Osteoblast (primary cell): ENCODE measurements at regions not wholly inside any gene's neighbourhood (a gene's known extent, or its start where the extent isn't known, plus 50 kb on each side); places are given as distances from the start of the nearest gene placed in this dataset. TPM values are rescaled to one million over a fixed set of nuclear protein-coding genes. Genes with fewer than 3 reads are reported as not detected.
A peak's percentile ranks its signal among the peaks of the same experiment; 100 is the strongest.

Experiments used
- DNase-seq: peaks from one replicate; pipeline ENCODE4 v3.0.0; 2011; ENCODE audit warnings: low spot score, mixed read lengths; ENCODE audit not compliant: insufficient read length; ENCODE audit errors: missing footprints
- H2AFZ ChIP-seq: 2 replicates; pipeline ENCODE4 v1.6.0; 2011; ENCODE audit warnings: mild to moderate bottlenecking, low read length
- H3K27ac ChIP-seq: 2 replicates; pipeline ENCODE4 v1.5.1; 2011; ENCODE audit warnings: mild to moderate bottlenecking, low read depth, low read length, moderate library complexity
- H3K27me3 ChIP-seq: 2 replicates; pipeline ENCODE4 v1.6.0; 2012; ENCODE audit warnings: mild to moderate bottlenecking, control low read depth, inconsistent platforms, low read length, moderate library complexity; ENCODE audit not compliant: insufficient read depth
- H3K36me3 ChIP-seq: 2 replicates; pipeline ENCODE4 v1.5.1; 2011; ENCODE audit warnings: mild to moderate bottlenecking, low read length, control low read depth, moderate library complexity; ENCODE audit not compliant: insufficient read depth
- H3K4me1 ChIP-seq: 2 replicates; pipeline ENCODE4 v1.5.1; 2011; ENCODE audit warnings: mild to moderate bottlenecking, low read length, control low read depth, moderate library complexity; ENCODE audit not compliant: insufficient read depth
- H3K4me2 ChIP-seq: 2 replicates; pipeline ENCODE4 v1.6.0; 2011; ENCODE audit warnings: mild to moderate bottlenecking, low read length; ENCODE audit not compliant: insufficient read depth
- H3K4me3 ChIP-seq: fragments of 200-600 bp; sonication (generic); 3 replicates; pipeline ENCODE4 v1.5.1; 2012; ENCODE audit warnings: mild to moderate bottlenecking, low read length, inconsistent platforms; ENCODE audit not compliant: insufficient read depth
- H3K79me2 ChIP-seq: 2 replicates; pipeline ENCODE4 v1.6.0; 2012; ENCODE audit warnings: mild to moderate bottlenecking, low read length, control low read depth, inconsistent platforms; ENCODE audit not compliant: insufficient read depth
- H3K9me3 ChIP-seq: 2 replicates; pipeline ENCODE4 v1.5.1; 2011; ENCODE audit warnings: low read depth, low read length, control low read depth
- H4K20me1 ChIP-seq: 2 replicates; pipeline ENCODE4 v1.6.0; 2012; ENCODE audit warnings: mild to moderate bottlenecking, low read length, control low read depth; ENCODE audit not compliant: insufficient read depth
- CTCF ChIP-seq: IDR thresholded peaks from 2 replicates; pipeline ENCODE4 v1.5.1; 2011; ENCODE audit warnings: mild to moderate bottlenecking, low read depth, low read length, moderate library complexity; ENCODE audit errors: extremely low read depth
- small RNA-seq: library from RNA; depleted of rRNA; stranded (forward); fragments of <200 nt; gene quantifications from one replicate; pipeline ENCODE3, GENCODE V24; 2012

GRCh38 chrX:40149286-40150175 lies 51.8 kb upstream of the BCOR start:
- no peaks in the 10 kb centered on the region for H3K9me3 ChIP-seq
- H2AFZ ChIP-seq, result no peak overlapping the region
- no peaks in the 10 kb centered on the region for H3K79me2 ChIP-seq
- H4K20me1 ChIP-seq, result no peaks in the 10 kb centered on the region
- peak; percentile 87 for DNase-seq
- H3K4me3 ChIP-seq, result no peak overlapping the region
- H3K27ac ChIP-seq, result no peak overlapping the region
- H3K4me1 ChIP-seq, result no peaks in the 10 kb centered on the region
- no peak for TF ChIP-seq CTCF
- no peak overlapping the region for H3K4me2 ChIP-seq
- H3K36me3 ChIP-seq, result no peaks in the 10 kb centered on the region
- peaks cover 70% of the 10 kb centered on the region for H3K27me3 ChIP-seq

GRCh38 chrX:40148385-40149285 lies 50.9 kb upstream of the BCOR start:
- no peak overlapping the region for H3K4me2 ChIP-seq
- no peak overlapping the region for H2AFZ ChIP-seq
- no peak for TF ChIP-seq CTCF

GRCh38 chrX:40147971-40148370 lies 50.2 kb upstream of the BCOR start:
- peaks cover 1% of the 10 kb centered on the region for H4K20me1 ChIP-seq
- DNase-seq, result peak; percentile 56
- H2AFZ ChIP-seq, result no peak overlapping the region
- H3K9me3 ChIP-seq, result no peaks in the 10 kb centered on the region
- no peaks in the 10 kb centered on the region for H3K79me2 ChIP-seq
- H3K27me3 ChIP-seq, result peaks cover 73% of the 10 kb centered on the region
- no peak overlapping the region for H3K4me3 ChIP-seq
- no peak overlapping the region for H3K4me2 ChIP-seq
- TF ChIP-seq CTCF, result no peak
- H3K4me1 ChIP-seq, result no peaks in the 10 kb centered on the region
- no peak overlapping the region for H3K27ac ChIP-seq
- no peaks in the 10 kb centered on the region for H3K36me3 ChIP-seq

More at GRCh38 chrX:40148385-40149285, 50.9 kb upstream of the BCOR start:
- H3K9me3 ChIP-seq, result no peaks in the 10 kb centered on the region
- no peaks in the 10 kb centered on the region for H3K4me1 ChIP-seq
- H3K27ac ChIP-seq, result no peak overlapping the region
- no peaks in the 10 kb centered on the region for H3K79me2 ChIP-seq
- H3K4me3 ChIP-seq, result no peak overlapping the region
- DNase-seq, result peak; percentile 89
- no peaks in the 10 kb centered on the region for H3K36me3 ChIP-seq
- peaks cover 77% of the 10 kb centered on the region for H3K27me3 ChIP-seq
- H4K20me1 ChIP-seq, result no peaks in the 10 kb centered on the region

Small RNA genes lying in the stretch of these regions (small RNA-seq; reads per million reads assigned to genes)
- not detected for gene RF00019
